ENCODE measurements at regions not wholly inside any gene's neighbourhood (a gene's known extent, or its start where the extent isn't known, plus 50 kb on each side); places are given as distances from the start of the nearest gene placed in this dataset.

- in situ Hi-C loops (cut with MboI; ENCODE audit: low sequenced_read_pairs), result no loop called here
- CTCF ChIA-PET, result no interaction called here
- no peak for TF ChIP-seq POLR2A (IDR thresholded peaks at IDR 0.05; ENCODE audit: low read depth, low read length)
- TF ChIP-seq FOS (IDR thresholded peaks at IDR 0.05; ENCODE audit: low read depth, low read length), result no peak
- TF ChIP-seq SMC3 (IDR thresholded peaks at IDR 0.05; ENCODE audit: low read depth, low read length), result no peak
- no peak for TF ChIP-seq NFE2L2 (IDR thresholded peaks at IDR 0.05; ENCODE audit: low read depth, low read length)
- TF ChIP-seq MAZ (IDR thresholded peaks at IDR 0.05; ENCODE audit: borderline replicate concordance, low read depth, low read length), result no peak
- no peak for TF ChIP-seq CHD1 (IDR thresholded peaks at IDR 0.05; ENCODE audit: low read depth, low read length)
- TF ChIP-seq RAD21 (IDR thresholded peaks at IDR 0.05; ENCODE audit: low read length), result no peak
- no peak for TF ChIP-seq BHLHE40 (IDR thresholded peaks at IDR 0.05; ENCODE audit: low read depth, low read length)
- TF ChIP-seq, protein P1, sequence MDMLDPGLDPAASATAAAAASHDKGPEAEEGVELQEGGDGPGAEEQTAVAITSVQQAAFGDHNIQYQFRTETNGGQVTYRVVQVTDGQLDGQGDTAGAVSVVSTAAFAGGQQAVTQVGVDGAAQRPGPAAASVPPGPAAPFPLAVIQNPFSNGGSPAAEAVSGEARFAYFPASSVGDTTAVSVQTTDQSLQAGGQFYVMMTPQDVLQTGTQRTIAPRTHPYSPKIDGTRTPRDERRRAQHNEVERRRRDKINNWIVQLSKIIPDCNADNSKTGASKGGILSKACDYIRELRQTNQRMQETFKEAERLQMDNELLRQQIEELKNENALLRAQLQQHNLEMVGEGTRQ (IDR thresholded peaks at IDR 0.05; ENCODE audit: low read depth, low read length), result no peak
- no peak for TF ChIP-seq RFX5 (IDR thresholded peaks at IDR 0.05; ENCODE audit: low read depth, low read length)
- no peak for TF ChIP-seq RCOR1 (IDR thresholded peaks at IDR 0.05; ENCODE audit: insufficient replicate concordance, low read length)
- no peak for TF ChIP-seq CTCF (conservative IDR thresholded peaks at IDR 0.05; ENCODE audit: low read depth, low read length)
- no peak for TF ChIP-seq CEBPB (IDR thresholded peaks at IDR 0.05; ENCODE audit: low read depth, low read length)
- TF ChIP-seq ELK1 (IDR thresholded peaks at IDR 0.05; ENCODE audit: borderline replicate concordance, low read depth, low read length), result no peak
- TF ChIP-seq MAFK (IDR thresholded peaks at IDR 0.05; ENCODE audit: low read depth, low read length), result no peak
- no peak for TF ChIP-seq MXI1 (IDR thresholded peaks at IDR 0.05; ENCODE audit: borderline replicate concordance, low read depth, low read length)
These were observed 1214.0 kb upstream of the PCDH20 start for GRCh38 chr13:62629618-62630017.

More at GRCh38 chr13:62629618-62630017, 1214.0 kb upstream of the PCDH20 start:
- H2BK5ac ChIP-seq (ENCODE audit: low read depth, low read length, poor library complexity, severe bottlenecking), result no peak overlapping the region
- 0 out of 2 replicates have a peak, but pooled peaks cover 2% of the 10 kb centered on the region for H3K9me3 ChIP-seq (ENCODE audit: control insufficient read depth, insufficient read depth, low read length)
- H4K8ac ChIP-seq (ENCODE audit: low read depth in 2 of 2, low read length in 2 of 2), result no peak overlapping the region
- no peak overlapping the region for H3K27ac ChIP-seq (ENCODE audit: insufficient read depth, low read length)
- H2BK15ac ChIP-seq (ENCODE audit: low read depth, low read length), result no peak overlapping the region
- H3K14ac ChIP-seq (replicated peaks; ENCODE audit: low read depth, low read length), result no peak overlapping the region
- H2BK120ac ChIP-seq (ENCODE audit: low read depth, low read length), result no peak overlapping the region
- H3K9me1 ChIP-seq (ENCODE audit: insufficient read depth, low read length), result no peaks in the 10 kb centered on the region
- WGBS, 2 experiments (ENCODE audit: extremely low coverage in 2 of 2, insufficient read length in 1 of 2), result no CpG with 5 or more reads among the region's 3 CpGs
- H3K4ac ChIP-seq (ENCODE audit: low read depth, low read length), result no peak overlapping the region
- no peak overlapping the region for H2AK5ac ChIP-seq (ENCODE audit: low read depth, low read length)
- H3K27me3 ChIP-seq (ENCODE audit: control insufficient read depth, insufficient read depth, low read length), result no peaks in the 10 kb centered on the region
- no peak overlapping the region for H3K18ac ChIP-seq (ENCODE audit: low read depth, low read length)
- POLR2A ChIA-PET (ENCODE audit: unreplicated experiment), result no interaction called here
- dilution Hi-C loops (cut with HindIII; ENCODE audit: low sequenced_read_pairs, unreplicated experiment) (no loop called here), intact Hi-C loops (cut with micrococcal nuclease) (no loop called here)
- no peak overlapping the region for H4K91ac ChIP-seq (ENCODE audit: insufficient read depth, low read depth, low read length)
- H3K4me2 ChIP-seq (ENCODE audit: low read depth, low read length), result no peak overlapping the region
- no peak overlapping the region for H2BK20ac ChIP-seq (ENCODE audit: low read depth, low read length)
- no peak overlapping the region for H2AFZ ChIP-seq (replicated peaks; ENCODE audit: low read length, poor library complexity)
- no peaks in the 10 kb centered on the region for H4K20me1 ChIP-seq (ENCODE audit: insufficient read depth, low read length)
- H3K4me1 ChIP-seq (ENCODE audit: control insufficient read depth, insufficient read depth, low read length), result no peaks in the 10 kb centered on the region
- no peak overlapping the region for H4K5ac ChIP-seq (ENCODE audit: low read depth, low read length)
- no peak overlapping the region for H3K56ac ChIP-seq (ENCODE audit: extremely low read depth, insufficient read depth, low read length)
- BruUV-seq (replicated peaks), result no TSS peak
- H3K36me3 ChIP-seq (ENCODE audit: control insufficient read depth, insufficient read depth, low read length), result no peaks in the 10 kb centered on the region
- no peak overlapping the region for H3K4me3 ChIP-seq (ENCODE audit: insufficient read depth, low read depth, low read length)
- no peak overlapping the region for H2AK9ac ChIP-seq (replicated peaks; ENCODE audit: low read depth, low read length, poor library complexity)
- ATAC-seq (ENCODE audit: low read depth) (no peak), DNase-seq (no peak)
- no peaks in the 10 kb centered on the region for H3K79me1 ChIP-seq (ENCODE audit: low read depth in 1 of 2, low read length in 2 of 2)
- no peak overlapping the region for H3K9ac ChIP-seq (ENCODE audit: low read depth, low read length)
- no peak overlapping the region for H3K23ac ChIP-seq (ENCODE audit: low read depth, low read length)
